Mesenteric fat pad (tissue), 1 donor: ENCODE measurements at regions not wholly inside any gene's neighbourhood (a gene's known extent, or its start where the extent isn't known, plus 50 kb on each side); places are given as distances from the start of the nearest gene placed in this dataset.
"Not testable (repeated sequence)": the region's sequence is repeated elsewhere in the genome, so short reads cannot be mapped to it uniquely, and the experiment has no call there.

Experiments used
- DNase-seq: peaks from one replicate; pipeline ENCODE4 v3.0.0-alpha.2; 2020; ENCODE audit warnings: low spot score
- donor health status: DM: yes; HTN: yes; CAD: no.

GRCh38 chr4:178953447-178954120, 1511.3 kb upstream of the AGA start:
- no peak for DNase-seq

- DNase-seq, result no peak
Observed at GRCh38 chr4:178955614-178956013, 1513.4 kb upstream of the AGA start.

GRCh38 chr4:178958725-178959440, 1516.6 kb upstream of the AGA start:
- no peak for DNase-seq

GRCh38 chr4:178963446-178964045, 1521.3 kb upstream of the AGA start:
- no peak for DNase-seq

GRCh38 chr4:178966644-178967043, 1524.4 kb upstream of the AGA start:
- DNase-seq, result no peak

GRCh38 chr4:178970433-178971140, 1528.3 kb upstream of the AGA start:
- DNase-seq, result no peak

- no peak for DNase-seq
Observed at GRCh38 chr4:178976861-178977260, 1534.6 kb upstream of the AGA start.

- no peak for DNase-seq
Observed at GRCh38 chr4:178993306-178993705, 1551.1 kb upstream of the AGA start.

- DNase-seq, result no peak
Observed at GRCh38 chr4:179001918-179002317, 1559.7 kb upstream of the AGA start.

GRCh38 chr4:179007755-179008154, 1565.5 kb upstream of the AGA start:
- no peak for DNase-seq

- no peak for DNase-seq
Observed at GRCh38 chr4:179017581-179017980, 1575.3 kb upstream of the AGA start.

GRCh38 chr4:179027569-179027968, 1585.3 kb upstream of the AGA start:
- no peak for DNase-seq

GRCh38 chr4:179028321-179028720, 1586.1 kb upstream of the AGA start:
- no peak for DNase-seq

GRCh38 chr4:179029683-179030082, 1587.4 kb upstream of the AGA start:
- DNase-seq, result no peak

- no peak for DNase-seq
Observed at GRCh38 chr4:179040259-179040658, 1598.0 kb upstream of the AGA start.

- DNase-seq, result no peak
Observed at GRCh38 chr4:179048839-179049453, 1606.7 kb upstream of the AGA start.

GRCh38 chr4:179051206-179051605, 1609.0 kb upstream of the AGA start:
- no peak for DNase-seq

- DNase-seq, result no peak
Observed at GRCh38 chr4:179059396-179059795, 1617.2 kb upstream of the AGA start.

- not testable (repeated sequence) for DNase-seq
Observed at GRCh38 chr4:179066254-179066653, 1624.0 kb upstream of the AGA start.

- no peak for DNase-seq
Observed at GRCh38 chr4:179071131-179071530, 1628.9 kb upstream of the AGA start.

- DNase-seq, result no peak
Observed at GRCh38 chr4:179076865-179077264, 1634.6 kb upstream of the AGA start.
